Cerebellar cortex (tissue), 1 donor: ENCODE measurements at regions not wholly inside any gene's neighbourhood (a gene's known extent, or its start where the extent isn't known, plus 50 kb on each side); places are given as distances from the start of the nearest gene placed in this dataset.
A peak's percentile ranks its signal among the peaks of the same experiment; 100 is the strongest.

Source experiments
- DNase-seq: peaks from one replicate; pipeline ENCODE4 v3.0.0-alpha.2; 2015; ENCODE audit warnings: low spot score

DNA sequence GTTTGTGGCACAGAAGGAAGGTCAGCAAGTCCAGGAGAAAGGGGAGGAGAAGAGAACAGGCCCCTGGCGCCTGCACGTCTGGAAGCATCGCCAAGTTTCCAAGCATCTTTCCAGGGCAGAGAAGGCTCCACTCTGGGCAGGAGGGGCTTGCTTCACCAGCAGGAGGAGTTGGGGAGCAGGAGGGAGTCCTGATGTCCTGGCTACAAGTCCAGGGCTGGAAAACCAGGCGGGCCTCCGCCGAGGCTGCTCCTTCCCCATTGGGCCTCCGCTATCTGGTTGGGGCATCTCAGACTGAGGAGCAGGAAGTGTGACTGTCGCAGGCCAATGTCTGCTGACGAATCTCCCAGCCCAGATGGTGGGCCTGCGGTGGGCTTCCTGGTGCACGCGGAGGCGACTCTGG lies 421.9 kb downstream of the PREX1 start:
- no peak for DNase-seq

DNA sequence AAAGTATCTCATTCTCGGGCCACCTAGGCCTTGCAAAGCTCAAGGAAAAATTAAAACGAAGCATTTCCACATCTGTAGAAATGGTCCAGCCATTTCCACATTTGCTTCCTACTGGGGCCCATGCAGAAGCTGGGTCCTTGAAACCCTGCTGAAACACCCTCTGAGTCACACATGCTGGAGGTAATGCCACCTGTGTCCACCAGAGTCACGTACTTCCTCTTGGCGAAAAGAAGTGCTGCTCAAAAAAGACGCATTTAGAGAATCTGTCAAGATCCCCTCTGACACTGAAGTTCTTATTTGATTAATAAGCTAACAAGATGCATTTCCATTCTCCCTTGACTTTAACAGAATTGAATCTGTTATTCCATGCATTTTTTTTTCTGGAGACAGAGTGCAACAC lies 423.2 kb downstream of the PREX1 start:
- no peak for DNase-seq

DNA sequence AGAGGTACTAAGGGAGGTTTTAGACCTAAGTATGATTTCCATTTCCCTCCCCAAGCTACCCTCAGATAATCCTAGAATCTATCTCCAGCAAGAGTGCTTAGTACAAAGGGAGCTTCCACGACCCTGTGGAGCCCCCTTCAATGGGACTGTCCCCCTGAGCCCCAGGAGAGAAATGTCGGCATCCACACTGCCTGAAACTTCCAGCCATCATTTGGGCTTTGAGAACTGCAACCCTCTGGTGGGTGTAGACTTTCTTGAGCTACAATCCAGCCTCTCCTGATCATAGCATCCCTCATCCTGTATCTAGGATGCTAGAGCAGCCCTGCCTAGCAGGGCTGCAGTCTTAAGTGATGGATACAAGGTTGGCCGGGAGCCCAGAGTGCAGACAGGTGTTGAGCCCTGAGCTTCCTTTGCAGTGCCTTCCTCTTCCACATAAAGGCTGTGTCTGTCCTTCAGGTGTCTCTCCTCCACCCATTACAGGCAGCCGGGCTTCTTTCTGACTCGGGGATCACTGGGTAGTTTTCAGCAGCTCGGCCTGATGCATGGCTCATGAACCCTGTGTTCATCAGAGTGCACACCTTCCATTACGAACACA lies 424.5 kb downstream of the PREX1 start:
- no peak for DNase-seq

DNA sequence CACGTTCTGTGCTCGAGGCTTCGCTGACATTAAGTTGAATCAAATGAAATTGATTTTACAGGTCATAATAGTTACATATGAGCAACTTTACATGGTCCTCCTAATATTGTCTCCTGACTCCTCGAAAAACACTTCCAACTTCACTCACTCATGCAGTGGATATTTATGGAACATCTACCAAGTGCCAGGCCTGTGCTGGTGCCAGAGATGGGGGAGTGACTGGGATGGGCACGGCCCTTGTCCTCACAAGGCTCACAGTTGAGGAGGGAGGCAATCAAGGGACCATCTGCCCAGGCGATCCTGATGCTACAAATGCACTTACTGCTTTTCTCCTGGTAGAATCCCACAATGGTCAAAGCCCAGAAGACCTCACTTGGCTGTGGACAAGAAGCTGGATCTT lies 426.4 kb downstream of the PREX1 start:
- no peak for DNase-seq

GRCh38 chr20:48400009-48400408 lies 427.8 kb downstream of the PREX1 start:
- no peak for DNase-seq

DNA sequence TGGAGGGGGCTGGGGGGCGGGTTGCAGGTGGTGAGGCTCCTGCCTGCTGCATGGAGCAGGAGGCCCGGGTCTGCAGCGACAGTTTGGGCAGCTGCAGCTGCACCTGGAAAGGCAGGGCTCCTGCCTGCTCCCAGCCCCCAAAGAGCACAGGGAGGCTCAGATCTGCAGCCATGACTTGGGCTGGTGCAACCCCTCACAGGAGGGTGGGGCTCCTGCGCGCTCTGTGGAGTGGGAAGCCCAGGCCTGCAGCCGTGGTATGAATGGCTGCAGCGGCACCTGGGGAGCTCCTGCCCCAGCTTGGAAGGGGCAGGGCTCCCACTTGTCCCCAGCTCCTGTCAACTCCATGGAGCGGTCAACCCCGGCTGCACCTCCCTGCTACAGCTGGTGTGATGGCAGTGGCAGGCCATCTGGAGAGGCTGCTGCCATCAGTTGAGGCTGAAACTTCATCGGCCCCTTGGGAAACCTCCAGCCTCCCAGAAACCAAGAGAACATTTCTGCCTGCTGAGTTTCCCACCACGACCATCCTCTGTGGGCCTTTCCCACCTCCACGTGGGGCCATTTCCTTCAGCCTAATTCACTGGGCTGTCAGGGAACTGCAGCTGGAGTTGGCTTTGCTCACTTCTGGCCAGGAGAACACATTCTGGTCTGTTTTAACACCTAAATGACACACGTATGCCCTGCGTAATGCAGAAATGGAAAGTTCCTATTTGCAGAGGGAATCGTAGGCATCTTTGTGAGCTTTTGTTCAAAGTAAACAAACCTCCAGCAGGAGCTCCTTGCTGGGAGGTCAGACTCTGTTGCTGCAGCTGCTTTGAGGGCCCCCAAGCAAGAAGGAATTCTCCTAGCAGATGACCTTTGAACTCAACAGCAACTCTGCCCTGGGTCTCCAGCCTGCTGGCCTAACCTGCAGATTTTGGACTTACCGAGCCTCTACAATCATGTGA lies 429.0 kb downstream of the PREX1 start:
- no peak for DNase-seq

DNA sequence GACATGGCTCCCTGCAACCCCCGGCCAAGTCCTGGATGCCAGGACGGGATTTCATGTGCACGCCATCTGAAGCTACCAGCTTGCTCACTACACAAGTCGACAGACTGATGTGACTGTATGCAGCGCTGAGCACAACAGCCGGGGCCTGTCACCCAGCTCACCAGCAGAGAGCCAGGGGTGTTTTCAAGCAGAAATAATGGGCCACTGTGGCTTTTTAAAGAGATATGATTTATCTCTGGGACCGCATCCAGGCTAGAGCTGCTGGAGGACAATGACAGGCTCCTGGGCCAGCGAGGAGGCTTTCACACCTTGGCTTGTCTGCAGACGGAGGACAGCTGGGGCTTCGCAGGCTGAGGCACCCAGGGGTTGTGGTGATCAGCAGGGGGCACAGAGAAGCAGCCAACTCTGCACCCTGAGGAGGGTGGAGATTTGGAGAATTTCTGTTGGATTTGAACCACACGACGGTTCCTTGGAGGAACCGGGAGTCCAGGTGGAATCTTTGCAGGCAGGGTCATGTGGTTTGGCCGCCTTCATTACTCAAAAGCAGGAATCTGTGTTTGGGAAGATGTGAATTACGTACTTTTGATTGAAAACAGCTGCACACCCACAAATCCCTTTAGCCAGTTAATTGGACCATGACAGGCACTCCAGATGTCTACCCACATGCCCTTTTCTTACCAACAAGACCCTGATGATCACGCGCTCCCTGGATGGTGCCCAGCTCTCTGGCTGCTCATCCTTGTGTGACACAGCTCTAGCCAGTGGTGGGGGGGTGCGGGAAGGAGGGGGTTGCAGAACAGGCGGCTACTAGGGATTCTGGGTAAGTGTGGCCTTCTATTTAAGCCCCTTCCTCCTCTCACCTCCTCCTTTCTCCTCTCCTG lies 430.6 kb downstream of the PREX1 start:
- DNase-seq, result peak; percentile 21

- no peak for DNase-seq
Observed at GRCh38 chr20:48395816-48396546, 431.8 kb downstream of the PREX1 start.

DNA sequence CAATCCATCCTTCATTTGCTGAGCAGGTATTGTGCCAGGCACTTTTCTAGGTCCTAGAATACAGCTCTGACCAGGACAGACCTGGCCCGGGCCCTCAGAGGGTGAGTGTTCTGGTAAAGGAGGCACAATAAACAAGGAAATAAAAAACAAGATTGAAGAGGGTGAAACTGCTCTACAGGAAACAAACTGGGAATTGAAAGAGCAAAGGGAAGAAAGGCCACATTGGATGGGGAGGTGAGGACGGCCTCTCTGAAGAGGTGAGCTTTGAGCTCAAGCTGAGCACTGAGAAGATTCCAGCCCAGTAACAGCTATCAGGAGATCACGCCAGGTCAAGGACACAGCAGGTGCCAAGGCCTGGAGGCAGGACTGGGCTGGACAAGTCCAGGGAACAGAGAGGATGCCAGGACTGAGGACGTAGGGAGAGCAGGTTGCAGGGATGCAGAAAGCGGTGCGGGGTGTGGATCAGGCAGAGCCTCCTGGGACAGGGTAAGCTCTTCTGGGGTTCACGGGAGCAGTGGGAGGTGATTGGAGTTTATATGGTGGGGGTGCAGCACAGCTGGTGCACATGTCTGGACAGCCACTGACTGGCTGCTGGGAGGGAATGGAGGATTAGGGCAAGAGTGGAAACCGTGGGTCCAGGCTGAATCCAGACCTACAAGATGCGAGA lies 433.3 kb downstream of the PREX1 start:
- no peak for DNase-seq

- no peak for DNase-seq
Observed at GRCh38 chr20:48393737-48394314, 434.0 kb downstream of the PREX1 start.

- DNase-seq, result no peak
Observed at GRCh38 chr20:48393311-48393685, 434.5 kb downstream of the PREX1 start.

DNA sequence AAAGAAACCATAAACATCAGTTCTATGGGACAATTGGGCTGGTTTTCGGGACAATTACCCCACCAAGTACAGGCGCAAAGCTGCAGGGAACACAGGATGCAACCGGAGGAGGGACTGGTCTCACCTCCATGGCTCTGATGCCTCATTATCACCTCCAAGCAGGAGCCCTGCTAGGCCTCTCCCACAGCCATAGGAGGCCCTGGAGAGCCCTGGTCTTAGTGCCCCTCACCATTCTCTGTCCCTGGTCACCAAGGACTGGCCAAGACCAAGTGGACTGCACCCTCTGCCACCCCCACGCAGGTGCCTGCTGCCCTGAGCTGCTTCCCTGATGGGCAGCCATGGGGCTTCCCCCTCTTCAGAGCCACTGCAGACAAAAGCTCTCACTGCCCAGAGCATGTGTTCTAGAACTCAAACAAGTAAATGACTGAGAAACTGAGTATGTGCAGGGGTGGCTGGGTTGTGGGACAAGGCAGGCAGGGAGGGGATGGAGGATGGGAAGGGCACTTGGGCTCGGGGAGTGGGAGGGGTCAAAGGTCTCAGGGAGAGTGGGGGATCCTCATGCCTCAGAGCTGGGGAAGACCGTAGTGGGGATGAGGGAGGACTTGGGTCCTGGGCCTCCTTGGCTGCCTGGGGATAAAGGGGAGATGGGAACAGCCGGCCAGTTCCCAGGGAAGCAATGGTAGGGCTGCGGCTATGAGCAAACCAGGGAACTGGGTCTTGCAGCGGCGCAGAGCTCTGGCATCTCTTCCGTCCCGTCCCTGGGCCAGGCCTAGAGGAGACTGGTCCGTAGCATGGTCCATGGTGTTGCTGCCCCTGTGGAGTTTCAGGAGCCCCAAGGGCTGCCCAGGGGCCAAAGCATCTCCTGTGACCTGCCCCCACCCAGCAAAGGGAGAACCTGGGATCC lies 435.1 kb downstream of the PREX1 start:
- no peak for DNase-seq

- DNase-seq, result no peak
Observed at GRCh38 chr20:48390981-48391380, 436.8 kb downstream of the PREX1 start.

GRCh38 chr20:48387675-48388074 lies 440.1 kb downstream of the PREX1 start:
- DNase-seq, result no peak

GRCh38 chr20:48385527-48385926 lies 442.3 kb downstream of the PREX1 start:
- no peak for DNase-seq

- no peak for DNase-seq
Observed at GRCh38 chr20:48385114-48385513, 442.7 kb downstream of the PREX1 start.

- DNase-seq, result no peak
Observed at GRCh38 chr20:48384147-48384818, 443.5 kb downstream of the PREX1 start.

- DNase-seq, result no peak
Observed at GRCh38 chr20:48383252-48383651, 444.5 kb downstream of the PREX1 start.

GRCh38 chr20:48382304-48382703 lies 445.5 kb downstream of the PREX1 start:
- DNase-seq, result no peak
